GM23338 (cell line): ENCODE measurements at regions not wholly inside any gene's neighbourhood (a gene's known extent, or its start where the extent isn't known, plus 50 kb on each side); places are given as distances from the start of the nearest gene placed in this dataset.

Experiments
- ATAC-seq: fragments of 200-7000 bp; cut with Tn5 transposase; 3 replicates; pipeline ENCODE4 v1.9.1; 2020
- DNase-seq: peaks from one replicate; pipeline ENCODE4 v3.0.0-alpha.2; 2015; ENCODE audit warnings: low spot score
- H2AFZ ChIP-seq: fragments of 200-600 bp; sonication (generic); 2 replicates; pipeline ENCODE4 v1.8.0; 2016; ENCODE audit warnings: antibody characterized with exemption, mild to moderate bottlenecking, moderate library complexity
- H3F3A ChIP-seq: fragments of 200-600 bp; sonication (generic); replicated peaks from 2 replicates; pipeline ENCODE4 v1.8.0; 2017; ENCODE audit warnings: antibody characterized with exemption, mixed run types, low read depth
- H3K27ac ChIP-seq: fragments of 200-600 bp; sonication (generic); 2 replicates; pipeline ENCODE4 v1.6.1; 2016; ENCODE audit warnings: low read depth
- H3K27me3 ChIP-seq: fragments of 200-600 bp; sonication (generic); 2 replicates; pipeline ENCODE4 v1.8.0; 2016; ENCODE audit warnings: mild to moderate bottlenecking, mixed run types, moderate library complexity; ENCODE audit not compliant: insufficient read depth
- H3K36me3 ChIP-seq: fragments of 200-600 bp; sonication (generic); 2 replicates; pipeline ENCODE4 v1.8.0; 2016; ENCODE audit warnings: mild to moderate bottlenecking; ENCODE audit not compliant: insufficient read depth
- H3K4me1 ChIP-seq: fragments of 200-600 bp; sonication (generic); 2 replicates; pipeline ENCODE4 v1.8.0; 2016; ENCODE audit warnings: mild to moderate bottlenecking, moderate library complexity; ENCODE audit not compliant: insufficient read depth
- H3K4me2 ChIP-seq: fragments of 200-600 bp; sonication (generic); 2 replicates; pipeline ENCODE4 v1.7.1; 2017; ENCODE audit warnings: mixed run types
- H3K4me3 ChIP-seq: fragments of 200-600 bp; sonication (generic); 2 replicates; pipeline ENCODE4 v1.6.1; 2016; ENCODE audit warnings: mixed run types
- H3K79me2 ChIP-seq: fragments of 200-600 bp; sonication (generic); replicated peaks from 2 replicates; pipeline ENCODE4 v1.8.0; 2017; ENCODE audit warnings: mild to moderate bottlenecking; ENCODE audit not compliant: insufficient read depth
- H3K9me2 ChIP-seq: fragments of 200-600 bp; sonication (generic); 2 replicates; pipeline ENCODE4 v1.8.0; 2017; ENCODE audit not compliant: insufficient read depth
- H4K20me1 ChIP-seq: fragments of 200-600 bp; sonication (generic); replicated peaks from 2 replicates; pipeline ENCODE4 v1.8.0; 2017; ENCODE audit warnings: mild to moderate bottlenecking; ENCODE audit not compliant: insufficient read depth
- H3K27ac Mint-ChIP-seq: 2 replicates; pipeline ENCODE4 v1.8.0; 2020; ENCODE audit warnings: inconsistent platforms, mild to moderate bottlenecking, moderate library complexity, mixed read lengths
- H3K27me3 Mint-ChIP-seq: 3 replicates; pipeline ENCODE4 v1.8.0; 2022; ENCODE audit warnings: low read depth, mild to moderate bottlenecking, moderate library complexity, mixed read lengths, inconsistent platforms; ENCODE audit not compliant: insufficient read depth, poor library complexity
- H3K36me3 Mint-ChIP-seq: 3 replicates; pipeline ENCODE4 v1.8.0; 2021; ENCODE audit warnings: low read depth, mild to moderate bottlenecking, inconsistent platforms, moderate library complexity, mixed read lengths
- H3K4me1 Mint-ChIP-seq: 3 replicates; pipeline ENCODE4 v1.8.0; 2020; ENCODE audit warnings: mild to moderate bottlenecking, inconsistent platforms, mixed read lengths
- H3K4me3 Mint-ChIP-seq: 3 replicates; pipeline ENCODE4 v1.8.0; 2021; ENCODE audit warnings: moderate library complexity, mild to moderate bottlenecking, inconsistent platforms, mixed read lengths
- H3K9me3 Mint-ChIP-seq: 3 replicates; pipeline ENCODE4 v1.8.0; 2020; ENCODE audit warnings: moderate library complexity, mild to moderate bottlenecking, inconsistent platforms, mixed read lengths
- CTCF ChIP-seq, 2 experiments: fragments of 200-600 bp in 1 of 2; sonication (generic) in 1 of 2; conservative IDR thresholded peaks; 2 replicates each; pipeline versions ENCODE4 v1.5.1 to v1.6.1; 2016 to 2017; ENCODE audit warnings: antibody characterized with exemption in 2 of 2, low read depth in 2 of 2, mild to moderate bottlenecking in 2 of 2, moderate library complexity in 1 of 2
- ETS1 ChIP-seq: IDR thresholded peaks from 2 replicates; pipeline ENCODE4 v1.6.1; 2016; ENCODE audit warnings: antibody characterized with exemption
- EZH2 ChIP-seq: fragments of 200-600 bp; sonication (generic); IDR thresholded peaks from one replicate; pipeline ENCODE4 v1.8.0; 2017; ENCODE audit warnings: antibody characterized with exemption, mild to moderate bottlenecking, low read depth; ENCODE audit not compliant: unreplicated experiment
- EZH2phosphoT487 ChIP-seq: fragments of 200-600 bp; sonication (generic); IDR thresholded peaks from one replicate; pipeline ENCODE4 v1.8.1; 2018; ENCODE audit warnings: antibody characterized with exemption; ENCODE audit not compliant: unreplicated experiment
- JUNB ChIP-seq: IDR thresholded peaks from one replicate; pipeline ENCODE4 v1.6.1; 2016; ENCODE audit warnings: antibody characterized with exemption; ENCODE audit not compliant: unreplicated experiment
- NANOG ChIP-seq: IDR thresholded peaks from 2 replicates; pipeline ENCODE4 v1.6.1; 2016; ENCODE audit warnings: antibody characterized with exemption, borderline replicate concordance
- POLR2AphosphoS5 ChIP-seq: IDR thresholded peaks from 2 replicates; pipeline ENCODE4 v1.6.1; 2016; ENCODE audit warnings: antibody characterized with exemption, low read depth
- REST ChIP-seq: IDR thresholded peaks from one replicate; pipeline ENCODE4 v1.6.1; 2018; ENCODE audit warnings: antibody characterized with exemption; ENCODE audit not compliant: unreplicated experiment
- STAT1 ChIP-seq: IDR thresholded peaks from one replicate; pipeline ENCODE4 v1.6.1; 2016; ENCODE audit warnings: antibody characterized with exemption; ENCODE audit not compliant: unreplicated experiment
- ZNF114 ChIP-seq: fragments of 250-450 bp; sonication (Bioruptor Pico); IDR thresholded peaks from 2 replicates; pipeline ENCODE4 v1.5.0; 2020; ENCODE audit warnings: mild to moderate bottlenecking, moderate library complexity
- ZNF331 ChIP-seq: fragments of 250-450 bp; sonication (Bioruptor Pico); IDR thresholded peaks from 2 replicates; pipeline ENCODE4 v1.5.0; 2020; ENCODE audit warnings: low read depth, mild to moderate bottlenecking, moderate library complexity

- no peaks in the 10 kb centered on the region for H3K27me3 Mint-ChIP-seq
- no peaks in the 10 kb centered on the region for H3F3A ChIP-seq
- no peaks in the 10 kb centered on the region for H3K27me3 ChIP-seq
- no peaks in the 10 kb centered on the region for H4K20me1 ChIP-seq
- H2AFZ ChIP-seq, result no peak overlapping the region
- peaks cover 3% of the 10 kb centered on the region; the same call in 1 of the 3 replicates for H3K4me1 Mint-ChIP-seq
- no peaks in the 10 kb centered on the region for H3K9me3 Mint-ChIP-seq
- no peak overlapping the region for H3K27ac ChIP-seq
- no peaks in the 10 kb centered on the region for H3K36me3 Mint-ChIP-seq
- no peak overlapping the region for H3K4me2 ChIP-seq
- H3K4me1 ChIP-seq, result no peaks in the 10 kb centered on the region
- no peaks in the 10 kb centered on the region for H3K9me2 ChIP-seq
- DNase-seq (peak; percentile 7), ATAC-seq (no peak)
- no peaks in the 10 kb centered on the region for H3K36me3 ChIP-seq
- H3K79me2 ChIP-seq, result no peaks in the 10 kb centered on the region
- TF ChIP-seq JUNB, result no peak
- TF ChIP-seq NANOG, result no peak
- no peak overlapping the region for H3K4me3 Mint-ChIP-seq
- H3K27ac Mint-ChIP-seq, result no peak overlapping the region
- H3K4me3 ChIP-seq, result no peak overlapping the region
Measured at GRCh38 chrX:122790376-122791095, 393.5 kb upstream of the GRIA3 start.

- no peaks in the 10 kb centered on the region for H3K36me3 Mint-ChIP-seq
- no peak overlapping the region for H3K27ac Mint-ChIP-seq
- H3K4me3 Mint-ChIP-seq, result no peak overlapping the region
- H2AFZ ChIP-seq, result no peak overlapping the region
- no peak overlapping the region for H3K4me3 ChIP-seq
- no peaks in the 10 kb centered on the region for H3K4me1 Mint-ChIP-seq
- no peaks in the 10 kb centered on the region; the same call in 2 of the 3 replicates for H3K9me3 Mint-ChIP-seq
- no peaks in the 10 kb centered on the region for H4K20me1 ChIP-seq
- no peak for ATAC-seq
- no peaks in the 10 kb centered on the region for H3K27me3 Mint-ChIP-seq
- no peak overlapping the region for H3K4me2 ChIP-seq
- H3K36me3 ChIP-seq, result no peaks in the 10 kb centered on the region
- no peaks in the 10 kb centered on the region for H3K27me3 ChIP-seq
- no peaks in the 10 kb centered on the region for H3K79me2 ChIP-seq
- H3K27ac ChIP-seq, result no peak overlapping the region
- no peak for DNase-seq
- H3K4me1 ChIP-seq, result no peaks in the 10 kb centered on the region
- H3F3A ChIP-seq, result no peaks in the 10 kb centered on the region
- H3K9me2 ChIP-seq, result no peaks in the 10 kb centered on the region
- TF ChIP-seq EZH2phosphoT487 (no peak), REST (no peak), STAT1 (no peak), ZNF331 (no peak), ETS1 (no peak), NANOG (no peak), EZH2 (no peak), CTCF (conservative IDR thresholded peaks at IDR 0.05; ENCODE audit: low read depth in 2 of 2) (no peak), POLR2AphosphoS5 (no peak), ZNF114 (CRISPR knock-in tag) (no peak), JUNB (no peak)
Measured at GRCh38 chrX:122813876-122814275, 370.2 kb upstream of the GRIA3 start.
